D341Med (cell line): ENCODE measurements at regions not wholly inside any gene's neighbourhood (a gene's known extent, or its start where the extent isn't known, plus 50 kb on each side); places are given as distances from the start of the nearest gene placed in this dataset.
"Not testable (repeated sequence)": the region's sequence is repeated elsewhere in the genome, so short reads cannot be mapped to it uniquely, and the experiment has no call there.

Experiments used
- DNase-seq: peaks from one replicate; pipeline ENCODE4 v3.0.0; 2012; ENCODE audit warnings: low spot score

- no peak for DNase-seq
Measured at GRCh38 chr5:15021266-15022046, 149.9 kb upstream of the ANKH start.

DNA sequence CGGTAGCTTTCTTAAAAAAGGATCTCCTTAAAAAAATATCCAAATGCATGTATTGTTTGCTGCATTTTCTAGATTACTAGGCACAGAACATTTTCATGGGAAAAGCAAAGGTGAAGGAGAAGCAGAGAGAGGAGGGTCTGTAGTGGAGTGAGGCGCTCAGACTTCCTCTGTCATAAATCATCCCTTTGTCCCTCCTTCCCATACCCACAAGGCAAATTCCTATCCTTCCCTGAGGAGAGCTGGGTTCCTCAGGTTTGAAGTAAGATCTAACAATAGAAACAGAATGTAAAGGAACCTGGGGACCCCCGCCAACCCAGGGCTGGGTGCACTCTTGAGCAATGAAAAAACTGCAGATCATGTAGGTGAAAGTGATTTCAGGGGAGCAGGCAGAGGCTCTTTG, 149.2 kb upstream of the ANKH start:
- no peak for DNase-seq

GRCh38 chr5:15014809-15015208, 143.2 kb upstream of the ANKH start:
- no peak for DNase-seq

DNA sequence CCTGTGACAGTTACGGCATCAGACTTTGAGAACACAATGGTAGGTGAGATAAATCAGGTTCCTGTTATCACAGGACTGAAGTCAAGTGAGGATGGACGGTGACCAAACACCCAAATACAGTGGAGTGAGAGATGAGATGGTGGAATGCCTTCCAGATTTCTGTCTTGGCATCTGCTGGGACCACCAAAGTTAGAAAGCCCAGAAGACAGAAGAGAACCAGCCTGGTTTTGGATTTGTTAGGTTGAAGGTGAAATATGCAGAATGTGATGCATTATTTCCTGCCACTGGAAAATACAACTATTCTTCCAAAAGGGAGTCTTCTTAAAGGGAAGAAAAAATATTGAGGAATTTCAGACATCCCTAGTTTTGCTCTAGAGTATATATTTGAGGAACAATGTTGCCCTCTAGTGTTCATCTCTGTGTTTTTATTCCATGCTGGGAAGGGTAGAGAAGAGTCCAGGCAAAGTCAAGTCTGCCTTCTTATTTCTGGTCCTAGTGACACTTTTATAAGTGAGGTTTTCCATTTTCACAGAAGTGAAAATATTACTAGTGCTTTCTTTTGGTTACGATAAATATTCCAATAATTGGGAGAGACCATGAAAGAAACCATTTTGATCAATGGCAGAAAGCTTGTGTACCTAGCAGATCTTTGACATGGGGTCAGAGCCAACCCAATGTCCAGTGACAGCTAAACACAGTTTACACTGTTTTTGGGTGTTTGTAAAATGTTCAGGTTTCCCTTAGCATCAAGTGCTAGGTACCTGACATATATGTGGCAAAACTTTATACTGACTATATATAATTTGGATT, 142.3 kb upstream of the ANKH start:
- DNase-seq: peak; percentile 41

GRCh38 chr5:15012061-15012460, 140.5 kb upstream of the ANKH start:
- no peak for DNase-seq

GRCh38 chr5:15010936-15011335, 139.4 kb upstream of the ANKH start:
- no peak for DNase-seq

- DNase-seq: no peak
Measured at GRCh38 chr5:15009420-15009819, 137.8 kb upstream of the ANKH start.

- DNase-seq: no peak
Measured at GRCh38 chr5:15008921-15009320, 137.3 kb upstream of the ANKH start.

DNA sequence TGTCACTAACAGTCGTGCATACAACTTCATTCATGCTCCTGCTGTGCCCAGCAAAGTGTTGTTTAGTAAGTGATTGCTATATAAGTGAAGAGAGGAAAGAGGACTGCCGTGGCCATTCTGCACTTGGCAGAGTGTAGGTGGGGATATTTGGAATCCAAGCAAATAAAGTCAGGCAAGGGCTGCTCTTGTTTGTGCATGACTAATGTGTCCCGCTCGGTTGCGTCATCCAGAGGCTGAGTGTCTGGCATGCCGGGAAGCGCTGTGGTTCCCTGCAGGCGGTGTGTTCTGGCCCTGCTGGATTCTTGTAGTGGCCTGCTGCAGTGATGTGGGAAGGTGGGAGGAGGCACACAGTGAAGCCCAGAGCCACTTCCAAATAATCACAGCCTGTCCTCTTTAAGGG, 136.9 kb upstream of the ANKH start:
- no peak for DNase-seq

DNA sequence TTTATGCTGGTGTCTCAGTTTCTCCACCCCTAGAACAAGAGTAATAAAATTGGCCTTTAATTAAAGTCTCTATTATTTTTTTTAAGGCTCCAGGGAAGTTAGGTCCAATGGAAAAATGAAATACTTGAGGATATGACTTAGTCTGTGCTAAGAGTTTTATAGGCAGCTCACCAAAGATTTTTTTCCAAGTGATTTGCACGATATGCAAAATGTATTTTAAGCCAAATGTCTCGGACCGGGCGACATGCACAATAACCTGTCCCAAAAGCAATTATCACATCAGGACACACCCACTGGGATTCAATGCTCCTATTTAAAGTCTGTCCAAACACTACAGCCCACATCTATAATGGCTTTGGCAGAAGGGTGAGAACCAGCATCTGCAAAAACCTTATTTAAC, 136.1 kb upstream of the ANKH start:
- DNase-seq: no peak

DNA sequence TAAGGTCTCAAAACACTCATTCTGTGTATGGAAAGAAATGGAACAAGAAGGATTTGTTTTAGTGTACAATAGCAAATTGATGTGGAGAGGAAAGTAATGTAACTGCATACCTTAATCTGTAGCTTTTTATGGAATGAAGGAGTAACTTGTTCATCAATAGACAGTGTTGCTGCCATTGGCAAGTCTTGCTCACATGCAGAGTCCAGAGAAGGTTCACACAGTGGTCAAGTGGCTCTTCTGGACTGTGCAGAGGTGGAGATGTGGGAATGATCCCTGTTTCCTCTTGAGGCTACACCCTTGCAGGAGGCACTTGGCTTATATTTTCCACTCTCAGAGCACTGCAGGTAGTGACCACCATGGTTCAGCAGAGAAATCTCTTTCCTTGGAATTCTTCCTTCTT, 132.9 kb upstream of the ANKH start:
- DNase-seq: no peak

- peak; percentile 81 for DNase-seq
Measured at GRCh38 chr5:15003511-15003920, 131.9 kb upstream of the ANKH start.

DNA sequence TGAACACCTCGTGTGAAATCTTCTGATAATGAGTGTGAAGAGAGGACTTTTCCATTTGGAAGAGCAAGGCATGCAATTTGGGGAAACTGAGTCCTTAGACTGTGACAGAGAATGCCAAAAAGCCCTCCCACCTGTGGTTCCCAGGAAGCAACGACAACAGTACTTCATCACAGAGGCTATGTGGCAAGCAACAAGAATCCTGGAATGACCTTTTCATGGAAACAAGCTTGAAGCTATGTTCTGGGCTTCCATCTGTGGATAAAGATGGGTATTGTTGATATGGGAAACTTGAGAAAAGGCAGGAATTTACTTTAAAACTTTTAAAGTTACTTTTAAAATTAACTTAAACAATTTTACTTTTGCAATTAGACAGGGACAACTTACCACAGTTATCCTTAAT, 131.2 kb upstream of the ANKH start:
- no peak for DNase-seq

DNA sequence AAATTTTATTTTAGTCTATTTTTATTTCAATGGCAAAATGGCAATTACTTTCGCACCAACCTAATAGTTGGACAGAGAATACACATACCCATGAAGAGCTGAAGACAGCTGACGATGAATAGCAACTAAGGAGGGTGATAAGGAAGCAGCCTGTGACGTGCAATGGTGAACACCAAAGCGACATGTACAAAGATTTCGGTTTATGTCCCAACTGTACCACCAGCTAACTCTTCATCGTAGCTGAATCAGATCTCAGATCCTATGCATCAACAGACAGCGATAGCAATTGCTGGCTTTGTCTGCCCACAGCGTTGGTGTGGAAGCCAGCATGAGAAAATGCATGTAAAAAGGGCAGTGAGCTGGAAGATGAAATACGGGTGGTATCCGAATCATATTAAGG, 130.6 kb upstream of the ANKH start:
- DNase-seq: no peak

DNA sequence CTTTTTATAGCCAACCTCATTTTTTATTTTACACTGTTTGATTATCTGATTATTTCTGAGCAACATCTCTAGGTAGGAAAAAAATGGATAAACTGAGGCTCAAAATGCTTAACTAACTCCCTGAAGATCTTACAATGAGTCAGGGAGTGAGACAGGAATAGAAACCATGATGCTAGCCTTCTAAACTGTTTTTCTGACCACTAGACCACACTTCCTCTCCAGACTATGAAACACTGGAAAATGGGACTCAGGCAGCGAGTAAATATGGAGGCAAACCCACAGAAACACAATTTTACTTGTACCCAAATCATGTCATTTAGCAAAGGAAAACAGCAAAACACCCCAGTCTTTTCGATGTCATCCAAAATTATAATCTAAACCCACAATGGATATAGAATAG, 129.9 kb upstream of the ANKH start:
- no peak for DNase-seq

DNA sequence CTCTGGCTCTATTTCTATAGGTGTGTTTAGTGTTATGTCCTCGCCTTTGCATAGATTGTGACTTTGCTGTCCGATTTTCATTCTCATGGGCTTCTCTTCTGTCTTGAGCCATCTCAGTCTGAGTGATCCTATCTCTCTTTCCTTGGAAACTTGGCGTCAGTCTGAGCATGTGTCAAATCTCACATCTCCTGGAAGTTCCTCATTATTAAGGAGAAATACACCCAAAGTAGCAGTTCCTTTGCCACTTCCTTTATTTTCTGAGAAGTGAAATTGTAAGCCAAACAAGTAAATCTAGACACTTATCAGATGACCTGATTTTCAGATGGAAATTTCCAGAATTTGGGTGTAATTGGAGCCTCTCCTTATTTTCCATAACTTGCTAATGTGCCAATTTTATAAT, 126.9 kb upstream of the ANKH start:
- DNase-seq: no peak

- DNase-seq: no peak
Measured at GRCh38 chr5:14996997-14997396, 125.4 kb upstream of the ANKH start.

- no peak for DNase-seq
Measured at GRCh38 chr5:14995229-14995628, 123.7 kb upstream of the ANKH start.

GRCh38 chr5:14993459-14994133, 122.0 kb upstream of the ANKH start:
- not testable (repeated sequence) for DNase-seq

GRCh38 chr5:14992751-14993458, 121.3 kb upstream of the ANKH start:
- DNase-seq: not testable (repeated sequence)

DNA sequence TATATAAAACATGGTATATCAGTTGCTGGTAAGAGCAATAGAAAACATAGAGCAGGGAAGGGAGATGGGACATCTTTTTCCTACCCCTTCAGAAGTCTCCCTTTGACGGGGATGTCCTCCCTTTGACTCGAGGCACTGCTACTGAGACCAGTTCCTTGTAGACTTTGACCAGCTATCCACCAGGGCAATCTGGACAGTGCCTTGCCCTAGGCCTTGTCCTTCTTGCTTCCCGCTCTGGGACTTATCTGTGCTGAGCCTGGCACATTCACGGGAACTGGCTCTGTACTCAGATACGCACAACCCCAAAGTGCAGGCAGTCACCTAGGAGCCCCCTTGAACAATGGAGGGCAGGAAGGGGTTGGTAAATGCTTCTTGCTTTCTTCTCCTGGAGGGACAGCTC, 116.6 kb upstream of the ANKH start:
- no peak for DNase-seq

GRCh38 chr5:14986413-14986812, 114.8 kb upstream of the ANKH start:
- DNase-seq: no peak
